Fibroblast of upper back skin (primary cell): ENCODE measurements at regions not wholly inside any gene's neighbourhood (a gene's known extent, or its start where the extent isn't known, plus 50 kb on each side); places are given as distances from the start of the nearest gene placed in this dataset.

Source experiments
- DNase-seq: peaks from one replicate; pipeline ENCODE4 v3.0.0-alpha.2; 2013

DNA sequence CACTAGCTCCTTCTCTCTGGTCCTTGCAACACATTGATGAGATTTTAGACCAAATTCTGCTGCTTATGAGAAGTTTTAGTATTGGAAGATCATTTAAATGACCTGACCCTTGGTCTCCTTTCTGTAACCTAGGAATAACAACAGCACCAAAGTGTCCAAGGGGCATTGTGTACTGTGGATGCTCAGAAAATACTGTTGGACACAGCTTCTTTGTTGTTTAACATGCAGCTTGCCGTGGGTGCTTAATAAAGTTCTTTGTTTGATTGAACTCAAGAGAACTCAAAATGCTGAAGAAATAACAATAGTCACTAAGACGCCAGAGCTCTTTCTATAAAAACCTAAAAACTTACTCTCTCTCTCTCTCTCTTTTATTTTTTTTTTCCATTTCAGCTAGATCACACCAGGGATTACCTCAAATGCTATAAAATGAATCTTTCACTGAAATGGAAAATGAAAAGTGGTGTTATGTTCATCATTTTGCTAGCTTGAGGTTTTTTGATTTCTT lies 548.9 kb upstream of the CDH8 start:
- DNase-seq, result no peak

DNA sequence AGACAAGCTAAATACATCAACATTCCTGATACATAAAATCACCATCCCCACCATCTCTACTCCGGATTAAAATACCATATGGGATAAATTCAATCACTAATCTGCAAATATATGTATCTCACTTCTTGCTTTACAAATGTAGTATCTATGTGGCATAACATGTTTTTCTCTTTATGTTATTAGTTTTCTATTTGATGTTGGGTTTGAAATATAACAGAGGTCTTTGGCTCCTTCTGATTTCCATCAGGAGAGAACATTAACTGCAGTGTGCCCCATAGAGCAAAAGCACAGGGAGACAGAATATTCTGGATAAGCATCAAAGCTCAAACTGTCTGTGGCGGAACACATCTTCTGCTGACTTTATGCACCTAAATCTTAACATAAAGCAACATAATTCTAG lies 547.2 kb upstream of the CDH8 start:
- DNase-seq, result peak; percentile 4

DNA sequence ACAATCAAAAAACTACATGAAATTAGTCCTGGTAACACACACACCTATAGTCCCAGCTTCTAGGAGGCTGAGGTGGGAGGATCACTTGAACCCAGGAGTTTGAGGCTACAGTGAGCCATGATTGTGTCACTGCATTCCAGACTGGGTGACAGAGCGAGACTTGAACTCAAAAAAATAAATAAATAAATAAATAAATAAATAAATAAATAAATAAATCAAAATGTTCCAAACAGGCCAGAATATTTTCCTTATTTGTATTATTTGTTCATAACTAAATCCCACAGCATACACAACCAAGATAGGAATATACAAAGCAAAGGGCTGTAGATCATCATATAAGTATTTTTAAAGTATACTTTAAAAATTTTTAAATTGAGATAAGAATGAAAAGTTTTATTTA lies 537.2 kb upstream of the CDH8 start:
- DNase-seq, result no peak

DNA sequence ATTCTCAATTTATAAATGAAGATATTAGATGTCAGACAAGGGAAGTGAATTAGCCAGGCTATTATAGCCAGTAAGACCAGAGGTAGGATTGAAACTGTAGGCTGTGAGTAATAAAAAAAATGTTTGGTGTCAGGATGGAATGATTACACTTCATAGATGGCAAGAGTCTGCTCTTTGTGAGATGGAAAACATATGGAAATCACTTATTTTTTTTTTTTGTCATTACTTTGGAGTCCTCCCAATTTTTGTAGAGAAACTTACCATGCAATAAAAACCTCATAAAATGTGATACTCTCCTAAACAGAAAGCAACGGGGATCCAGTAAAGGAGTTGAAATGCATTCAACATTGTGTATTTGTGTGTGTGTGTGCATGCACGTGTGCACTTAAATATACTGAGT lies 532.7 kb upstream of the CDH8 start:
- DNase-seq, result peak; percentile 55

- DNase-seq, result no peak
Measured at GRCh38 chr16:62565706-62566105, 529.5 kb upstream of the CDH8 start.

DNA sequence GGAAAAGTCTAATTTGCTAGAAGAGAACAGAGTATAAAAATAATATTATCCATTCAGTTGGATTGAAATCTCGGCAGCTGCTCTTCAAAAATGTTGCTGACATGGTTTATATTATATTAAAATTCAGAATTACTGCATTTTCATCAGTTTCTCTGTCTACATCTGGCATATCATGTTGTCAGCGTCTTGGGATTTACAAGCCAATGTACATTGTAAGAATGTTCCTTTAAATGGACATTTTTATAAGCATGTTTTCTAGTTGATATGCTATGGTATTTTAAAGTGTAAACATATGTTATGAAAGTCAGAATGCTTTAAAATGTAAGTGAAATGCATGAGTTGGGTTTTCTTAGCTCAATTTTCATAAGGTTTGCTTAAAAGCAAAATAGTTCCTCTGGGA lies 528.1 kb upstream of the CDH8 start:
- DNase-seq, result no peak

DNA sequence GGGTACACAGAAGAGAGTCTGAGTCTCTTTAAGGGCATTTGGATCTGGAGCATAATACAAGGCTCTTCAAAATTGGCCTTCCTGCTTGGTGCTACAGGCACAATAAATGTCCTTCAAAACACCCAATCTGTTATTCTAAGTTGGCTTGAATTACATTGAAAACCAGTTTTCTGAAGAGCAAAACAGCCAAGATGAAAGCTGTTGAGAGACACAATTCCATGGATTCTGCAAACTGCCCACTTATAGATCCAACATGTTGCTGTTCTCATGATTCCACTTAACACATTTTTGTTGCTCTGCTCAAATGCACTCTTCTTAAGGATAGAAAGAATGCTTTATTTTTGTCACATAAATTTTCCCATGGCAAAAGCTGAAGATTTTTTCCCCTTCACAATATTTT lies 525.9 kb upstream of the CDH8 start:
- DNase-seq, result no peak

DNA sequence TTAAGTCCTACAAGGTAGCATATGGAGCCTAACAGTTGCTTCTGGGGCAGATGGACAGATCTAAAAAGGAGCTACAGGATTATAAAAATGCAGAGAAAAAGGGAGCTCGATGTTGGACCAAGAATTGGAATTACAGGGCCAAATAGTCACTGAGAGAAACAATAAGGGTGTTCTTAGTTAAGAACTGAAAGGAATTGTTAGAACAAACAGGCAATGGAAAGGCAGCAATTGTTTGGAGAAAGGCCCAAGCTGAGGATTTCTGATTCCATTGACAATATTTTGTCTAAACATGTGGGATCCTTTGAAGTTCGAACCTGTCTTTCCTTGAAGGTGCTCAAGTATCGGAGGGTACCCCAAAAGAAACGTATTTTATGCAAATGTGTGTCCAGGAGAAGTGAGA lies 513.6 kb upstream of the CDH8 start:
- no peak for DNase-seq

- DNase-seq, result no peak
Measured at GRCh38 chr16:62548095-62548494, 511.9 kb upstream of the CDH8 start.

DNA sequence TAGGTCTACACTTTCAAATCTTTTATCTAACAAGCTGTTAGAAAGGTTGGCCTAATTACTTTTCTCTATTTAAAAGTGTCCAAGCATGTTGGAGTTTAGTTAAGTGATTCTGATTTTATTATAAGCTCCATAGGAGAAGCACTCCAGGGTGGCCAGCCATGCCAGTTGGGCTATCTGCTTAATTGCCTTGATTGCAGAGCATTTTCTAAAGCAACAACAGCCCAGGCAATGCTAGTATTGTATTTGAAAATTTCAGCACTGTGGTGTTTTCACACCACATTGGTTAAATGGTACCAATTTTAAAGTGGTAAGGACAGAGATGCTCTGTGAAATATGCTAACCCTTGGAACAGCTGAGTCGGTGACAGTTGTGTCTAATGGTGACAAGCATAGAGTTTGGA lies 510.5 kb upstream of the CDH8 start:
- no peak for DNase-seq

DNA sequence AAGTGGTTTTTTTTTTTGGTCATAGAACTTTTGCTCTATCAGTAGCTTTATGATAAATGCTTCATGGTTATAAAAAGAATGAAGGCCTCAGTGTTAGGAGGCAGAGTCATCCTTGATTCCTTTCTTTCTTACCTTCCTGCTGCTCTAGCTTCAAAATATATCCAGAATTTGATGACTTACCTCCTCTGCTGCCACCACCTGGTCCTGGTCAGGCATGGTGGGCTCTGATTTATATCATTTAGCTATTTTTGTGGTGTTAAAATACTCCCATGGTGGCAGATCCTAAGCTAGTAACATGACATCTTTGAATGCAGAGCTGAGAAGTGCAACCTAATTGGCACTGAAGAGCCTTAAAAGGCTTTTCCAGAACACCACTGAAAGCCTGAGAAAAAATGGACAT lies 508.8 kb upstream of the CDH8 start:
- DNase-seq, result no peak

DNA sequence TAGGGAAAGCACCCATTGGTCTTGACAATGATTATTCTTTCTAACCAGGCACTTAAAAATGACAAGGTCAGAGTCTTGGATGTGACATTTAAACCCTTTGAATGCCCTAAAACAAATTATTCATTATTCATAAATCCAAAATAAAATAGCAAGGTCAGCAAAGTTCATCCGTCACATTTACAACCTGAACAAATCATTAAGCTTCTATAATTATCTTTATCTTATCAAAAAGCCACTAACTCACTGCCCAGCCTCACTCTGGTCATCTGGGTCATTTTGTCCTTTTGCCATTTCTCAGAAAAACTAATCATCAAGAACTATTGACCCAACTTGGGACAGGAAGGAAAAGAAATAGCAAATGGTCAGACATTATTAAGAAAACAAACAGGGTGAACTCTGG lies 507.3 kb upstream of the CDH8 start:
- no peak for DNase-seq

GRCh38 chr16:62539657-62540056 lies 503.4 kb upstream of the CDH8 start:
- peak; percentile 35 for DNase-seq

DNA sequence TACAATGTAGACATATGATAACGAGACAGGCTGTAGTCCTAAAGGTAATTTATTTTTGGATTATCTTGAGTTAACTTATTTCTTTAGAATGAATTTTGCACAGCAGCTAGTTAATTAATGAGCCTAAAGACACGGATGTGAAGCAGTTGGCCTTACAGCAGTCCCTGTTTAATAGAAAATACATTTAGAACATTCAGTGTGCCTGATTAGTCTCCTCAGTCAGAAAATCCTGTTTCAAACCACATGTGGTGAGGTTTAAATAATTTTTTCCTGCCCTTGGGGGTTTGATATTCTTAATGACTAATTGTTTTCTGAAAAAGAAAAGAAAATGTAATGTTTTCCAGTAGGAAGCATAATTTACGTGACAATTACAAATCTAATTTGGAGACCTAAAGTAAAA lies 494.2 kb upstream of the CDH8 start:
- DNase-seq, result no peak

DNA sequence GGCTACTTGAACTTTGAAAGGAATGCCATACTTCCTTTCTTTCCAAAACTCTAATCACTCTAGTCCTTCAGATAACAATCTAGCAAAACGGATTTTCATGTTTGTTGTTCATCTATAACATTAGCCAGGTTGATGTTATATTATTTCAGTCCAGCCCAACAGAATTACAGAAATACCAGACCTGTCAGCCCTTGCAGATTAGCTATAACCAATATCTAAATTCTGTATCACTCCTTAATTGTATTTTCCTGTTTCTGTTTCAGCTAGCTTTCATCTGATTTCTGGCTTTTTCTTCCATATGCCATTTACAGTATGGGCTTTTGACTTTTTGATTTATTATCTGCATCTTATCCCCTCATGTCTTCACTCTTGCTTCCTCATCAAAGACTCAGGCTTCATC lies 479.8 kb upstream of the CDH8 start:
- DNase-seq, result no peak

DNA sequence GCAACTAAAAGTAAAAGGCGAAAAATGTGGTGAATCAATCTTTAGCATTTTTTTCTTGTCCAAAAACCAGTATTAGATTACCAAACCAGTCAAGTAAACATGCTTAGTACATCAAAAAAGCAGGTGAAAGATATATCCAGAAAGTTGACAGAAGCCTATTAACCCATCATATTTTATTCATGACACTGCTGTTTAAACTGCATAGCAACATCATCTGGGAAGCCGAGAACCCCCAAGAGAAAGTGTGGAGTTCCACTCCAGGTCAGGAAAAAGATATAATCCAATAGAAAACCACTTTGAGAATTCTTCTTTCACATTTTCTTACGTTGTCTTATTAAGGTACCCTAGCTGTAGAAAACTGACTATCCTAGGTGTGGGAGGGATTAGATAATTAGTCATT lies 466.8 kb upstream of the CDH8 start:
- DNase-seq, result no peak

GRCh38 chr16:62478903-62479458 lies 442.7 kb upstream of the CDH8 start:
- no peak for DNase-seq

DNA sequence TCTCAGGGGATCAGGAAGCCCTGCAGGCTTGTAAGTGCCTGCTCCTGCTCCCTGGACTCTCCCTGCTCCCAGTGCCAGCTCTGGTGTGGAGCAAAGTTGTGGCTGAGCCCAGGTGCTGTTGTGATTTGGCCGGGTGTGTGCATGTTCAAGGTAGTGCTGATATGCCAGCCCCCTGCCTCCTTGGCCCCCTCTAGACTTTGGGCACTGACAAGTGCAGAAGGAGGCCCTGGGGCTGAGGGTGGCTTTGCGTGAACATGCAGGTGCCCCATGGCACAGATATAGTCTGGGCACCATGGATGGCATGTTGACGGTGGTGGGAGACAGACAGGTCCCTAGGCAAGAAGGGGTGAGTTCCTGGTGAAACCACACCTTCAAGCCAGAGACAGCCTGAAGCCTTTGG lies 441.6 kb upstream of the CDH8 start:
- DNase-seq, result no peak

GRCh38 chr16:62475573-62475972 lies 439.3 kb upstream of the CDH8 start:
- DNase-seq, result no peak

DNA sequence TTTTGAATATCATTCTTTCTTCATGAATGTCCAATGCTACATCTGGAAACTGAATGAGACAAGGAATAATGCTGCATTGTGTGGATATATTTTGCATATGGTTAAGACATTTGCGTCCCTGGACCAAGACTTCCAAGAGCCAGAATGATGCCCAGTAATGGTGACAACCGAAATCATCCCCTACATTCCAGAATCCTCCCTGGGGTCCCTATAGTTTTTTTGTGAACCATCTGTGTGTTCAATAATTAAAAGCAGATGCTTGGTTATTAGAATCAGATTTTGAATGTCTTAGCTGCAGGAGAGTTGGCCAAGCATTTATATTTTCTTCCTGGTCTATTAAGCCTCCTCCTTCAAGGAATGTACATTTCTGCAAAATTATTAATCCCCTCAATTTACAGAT lies 426.7 kb upstream of the CDH8 start:
- DNase-seq, result peak; percentile 6

DNA sequence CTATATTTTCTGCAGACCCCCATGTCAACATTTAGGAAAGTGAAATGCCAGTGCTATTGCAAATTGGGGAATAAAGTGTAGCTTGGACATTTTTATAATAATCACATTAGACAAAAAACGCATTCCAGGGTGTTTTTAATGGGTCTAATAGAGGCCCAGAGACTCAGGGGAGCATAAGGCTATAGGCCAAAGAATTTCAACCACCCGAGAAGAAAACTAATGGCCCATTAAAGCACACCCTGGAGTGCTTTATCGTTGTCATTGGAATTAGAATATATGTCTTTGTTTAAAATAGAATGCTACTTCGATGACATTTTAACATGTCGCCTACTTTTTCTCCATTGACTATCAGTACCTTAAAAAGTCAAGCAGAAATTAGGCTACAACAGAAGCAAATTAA lies 414.1 kb upstream of the CDH8 start:
- DNase-seq, result no peak

- DNase-seq, result no peak
Measured at GRCh38 chr16:62445909-62446308, 409.7 kb upstream of the CDH8 start.

GRCh38 chr16:62424206-62424605 lies 388.0 kb upstream of the CDH8 start:
- DNase-seq, result no peak

DNA sequence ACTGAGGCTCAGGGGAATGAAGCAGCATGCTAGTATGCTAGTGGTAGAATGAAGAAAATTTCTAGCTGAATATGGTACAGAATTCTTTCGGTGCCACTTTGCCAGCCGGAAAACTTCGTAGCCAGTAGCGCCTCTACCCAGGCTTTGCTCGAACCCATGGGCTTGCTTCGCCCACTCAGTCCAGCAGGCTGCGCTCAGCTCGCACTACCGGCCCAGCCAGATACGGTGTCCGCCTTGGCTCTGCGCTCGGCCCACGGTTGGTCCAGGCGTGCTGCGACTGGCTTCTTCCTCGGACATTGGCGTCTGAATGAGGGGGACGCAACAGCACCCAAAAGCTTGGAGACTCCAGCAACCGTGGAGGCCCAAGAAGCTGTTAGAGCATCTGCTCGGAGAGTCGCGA lies 372.5 kb upstream of the CDH8 start:
- no peak for DNase-seq

DNA sequence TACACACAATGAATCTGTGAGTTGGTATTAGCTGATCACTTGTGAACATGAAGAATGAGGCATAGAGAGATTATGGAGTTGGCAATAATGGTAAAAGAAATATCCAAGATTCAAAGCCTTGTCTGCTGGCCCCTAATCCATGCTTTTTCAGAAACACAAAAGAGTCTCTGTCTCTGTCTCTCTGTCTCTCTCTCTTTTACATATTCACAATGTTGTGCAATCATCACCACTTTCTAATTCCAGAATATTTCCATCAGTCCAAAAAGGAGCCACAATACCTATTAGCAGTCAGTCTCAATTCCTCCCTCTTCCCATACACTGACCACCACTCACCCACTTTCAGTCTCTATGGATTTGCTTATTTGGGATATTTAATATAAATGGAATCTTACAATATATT lies 370.1 kb upstream of the CDH8 start:
- DNase-seq, result no peak
